Endothelial cell of umbilical vein (primary cell): ENCODE measurements at regions not wholly inside any gene's neighbourhood (a gene's known extent, or its start where the extent isn't known, plus 50 kb on each side); places are given as distances from the start of the nearest gene placed in this dataset.

Experiments
- EZH2 ChIP-seq: IDR thresholded peaks from 2 replicates; pipeline ENCODE4 v1.6.1; 2012; ENCODE audit warnings: borderline replicate concordance, low read depth, mild to moderate bottlenecking, moderate library complexity, low read length, inconsistent platforms; ENCODE audit not compliant: severe bottlenecking
- GATA2 ChIP-seq: IDR thresholded peaks from 2 replicates; pipeline ENCODE4 v1.7.0; 2011; ENCODE audit warnings: low read depth, mild to moderate bottlenecking, moderate library complexity, mixed read lengths, low read length; ENCODE audit not compliant: insufficient read length, insufficient read depth
- MAX ChIP-seq: IDR thresholded peaks from 2 replicates; pipeline ENCODE4 v1.6.1; 2011; ENCODE audit not compliant: insufficient read depth, insufficient read length
- POLR2A ChIP-seq: IDR thresholded peaks from 2 replicates; pipeline ENCODE4 v1.6.1; 2012; ENCODE audit warnings: low read depth, mild to moderate bottlenecking, control low read depth, low read length
- POLR2AphosphoS5 ChIP-seq: IDR thresholded peaks from 2 replicates; pipeline ENCODE4 v1.6.1; 2012; ENCODE audit warnings: low read depth, mild to moderate bottlenecking, control low read depth, low read length, moderate library complexity; ENCODE audit not compliant: insufficient read depth
- TF ChIP-seq, protein P1 (sequence below), 2 donors: IDR thresholded peaks; 1 replicate in 1 of 2; 2 replicates in 1 of 2; pipeline ENCODE4 v1.5.1; 2011; ENCODE audit warnings: low read length in 2 of 2, mild to moderate bottlenecking in 2 of 2, moderate library complexity in 2 of 2, control low read depth in 1 of 2, inconsistent platforms in 1 of 2, low read depth in 1 of 2; ENCODE audit not compliant: insufficient read depth in 1 of 2; ENCODE audit errors: extremely low read depth in 1 of 2

DNA sequence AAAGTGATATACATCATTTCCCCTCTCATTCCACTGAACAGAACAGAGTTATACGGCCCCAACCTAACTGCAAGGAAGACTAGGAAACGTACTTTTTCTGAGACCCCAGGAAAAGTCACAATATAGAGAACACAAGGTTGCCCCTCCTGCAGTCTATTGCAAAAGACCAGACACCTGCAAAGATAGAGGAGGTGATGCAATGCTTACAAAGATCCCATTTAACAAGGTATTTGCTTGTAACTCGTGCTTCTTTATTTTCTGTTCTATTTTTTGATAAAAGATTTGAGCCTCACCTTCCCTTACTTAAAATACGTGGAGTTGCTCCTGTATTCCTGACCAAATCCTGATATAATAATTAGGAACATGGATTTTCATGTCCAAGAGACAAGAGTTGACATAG lies 793.0 kb upstream of the ID2 start:
- TF ChIP-seq, protein P1, sequence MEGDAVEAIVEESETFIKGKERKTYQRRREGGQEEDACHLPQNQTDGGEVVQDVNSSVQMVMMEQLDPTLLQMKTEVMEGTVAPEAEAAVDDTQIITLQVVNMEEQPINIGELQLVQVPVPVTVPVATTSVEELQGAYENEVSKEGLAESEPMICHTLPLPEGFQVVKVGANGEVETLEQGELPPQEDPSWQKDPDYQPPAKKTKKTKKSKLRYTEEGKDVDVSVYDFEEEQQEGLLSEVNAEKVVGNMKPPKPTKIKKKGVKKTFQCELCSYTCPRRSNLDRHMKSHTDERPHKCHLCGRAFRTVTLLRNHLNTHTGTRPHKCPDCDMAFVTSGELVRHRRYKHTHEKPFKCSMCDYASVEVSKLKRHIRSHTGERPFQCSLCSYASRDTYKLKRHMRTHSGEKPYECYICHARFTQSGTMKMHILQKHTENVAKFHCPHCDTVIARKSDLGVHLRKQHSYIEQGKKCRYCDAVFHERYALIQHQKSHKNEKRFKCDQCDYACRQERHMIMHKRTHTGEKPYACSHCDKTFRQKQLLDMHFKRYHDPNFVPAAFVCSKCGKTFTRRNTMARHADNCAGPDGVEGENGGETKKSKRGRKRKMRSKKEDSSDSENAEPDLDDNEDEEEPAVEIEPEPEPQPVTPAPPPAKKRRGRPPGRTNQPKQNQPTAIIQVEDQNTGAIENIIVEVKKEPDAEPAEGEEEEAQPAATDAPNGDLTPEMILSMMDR (IDR thresholded peaks at IDR 0.05; ENCODE audit: extremely low read depth in 1 of 2, insufficient read depth in 1 of 2, low read depth in 1 of 2, low read length in 2 of 2): no peak
- TF ChIP-seq POLR2A: no peak
- no peak for TF ChIP-seq EZH2
- no peak for TF ChIP-seq MAX
- no peak for TF ChIP-seq GATA2
- no peak for TF ChIP-seq POLR2AphosphoS5
